ENCODE measurements at regions not wholly inside any gene's neighbourhood (a gene's known extent, or its start where the extent isn't known, plus 50 kb on each side); places are given as distances from the start of the nearest gene placed in this dataset.
"Not testable (repeated sequence)": the region's sequence is repeated elsewhere in the genome, so short reads cannot be mapped to it uniquely, and the experiment has no call there.

DNA sequence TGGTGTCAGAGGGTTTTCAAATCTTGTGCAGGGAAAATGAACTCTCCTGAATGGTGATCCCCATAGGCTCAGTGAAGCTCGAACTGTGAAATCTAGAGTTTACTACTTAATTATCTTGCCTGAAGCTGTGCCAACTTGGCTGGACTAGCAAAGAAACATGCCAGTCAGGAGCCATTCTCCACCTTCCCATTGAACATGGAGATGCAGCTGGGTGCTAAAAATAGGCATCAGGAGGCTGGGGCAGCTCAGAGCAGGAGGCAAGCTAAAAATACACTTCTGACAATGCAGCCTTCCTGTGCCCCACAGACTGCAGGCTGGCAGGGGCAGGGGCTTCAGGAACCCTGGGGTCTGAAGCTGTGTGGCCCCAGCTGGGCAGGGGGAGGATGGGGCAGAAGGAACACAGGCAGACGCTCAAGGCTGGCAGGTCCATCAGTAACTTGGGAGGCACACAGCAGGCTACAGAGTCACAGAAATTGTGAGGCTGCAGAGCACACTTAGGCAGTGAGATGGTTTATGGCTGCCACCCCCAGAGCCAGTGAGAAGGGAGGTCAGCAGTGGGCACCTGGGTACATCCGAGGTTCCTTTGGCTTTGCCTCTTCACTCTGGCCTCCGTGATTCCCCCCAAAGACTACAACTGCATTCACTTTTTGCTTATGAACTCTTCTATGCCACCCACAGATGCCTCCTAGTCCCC lies 155.4 kb upstream of the KCND3 start:
- Histone ChIP-seq H3K4me3 (ENCODE audit: low read length) (no peak overlapping the region), H3K27ac (ENCODE audit: low read depth, low read length) (no peak overlapping the region), H3K27me3 (ENCODE audit: insufficient read depth, low read length) (0 out of 2 replicates have a peak, but pooled peaks cover 2% of the 10 kb centered on the region), H3K4me1 (ENCODE audit: insufficient read depth, low read length) (no peaks in the 10 kb centered on the region), H3K9ac (ENCODE audit: low read depth, low read length) (no peak overlapping the region), H3K36me3 (ENCODE audit: insufficient read depth, low read length) (no peaks in the 10 kb centered on the region), H3K9me3 (ENCODE audit: insufficient read depth, low read depth, low read length) (peaks cover under 1% of the 10 kb centered on the region; the same call in 1 of the 2 replicates)
- 86% methylated on average over 4 of the region's 4 CpGs for WGBS

DNA sequence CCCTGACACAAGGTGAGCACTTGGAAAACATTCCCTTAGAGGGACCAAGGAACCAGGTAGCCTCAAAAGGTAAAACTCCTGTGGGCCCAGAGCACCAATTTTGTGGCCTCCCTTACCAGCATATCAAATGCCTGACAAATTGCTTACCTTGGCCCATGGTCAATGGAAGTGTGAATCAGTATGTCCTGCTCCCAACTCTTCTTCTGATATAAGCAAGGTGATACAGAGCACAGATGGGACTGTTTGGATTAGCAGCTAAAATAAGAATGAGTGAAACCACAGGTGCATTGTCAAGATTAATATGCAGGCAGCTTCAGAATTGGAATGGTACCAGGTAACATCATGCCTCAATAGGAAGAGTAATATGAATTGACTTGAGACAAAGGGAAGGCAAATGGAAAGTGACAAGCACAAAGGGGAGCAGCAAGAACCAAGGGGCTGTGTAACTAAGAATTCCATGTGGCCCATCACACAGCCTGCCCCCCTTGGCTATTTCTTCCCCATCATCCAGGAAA lies 156.8 kb upstream of the KCND3 start:
- no peaks in the 10 kb centered on the region for H3K36me3 ChIP-seq (ENCODE audit: insufficient read depth, low read length)
- H3K4me3 ChIP-seq (ENCODE audit: low read length), result no peak overlapping the region
- peaks cover 3% of the 10 kb centered on the region; the same call in 1 of the 2 replicates for H3K9me3 ChIP-seq (ENCODE audit: insufficient read depth, low read depth, low read length)
- H3K27me3 ChIP-seq (ENCODE audit: insufficient read depth, low read length), result 0 out of 2 replicates have a peak, but pooled peaks cover 2% of the 10 kb centered on the region
- H3K9ac ChIP-seq (ENCODE audit: low read depth, low read length), result no peak overlapping the region
- no peaks in the 10 kb centered on the region for H3K4me1 ChIP-seq (ENCODE audit: insufficient read depth, low read length)
- H3K27ac ChIP-seq (ENCODE audit: low read depth, low read length), result no peak overlapping the region

DNA sequence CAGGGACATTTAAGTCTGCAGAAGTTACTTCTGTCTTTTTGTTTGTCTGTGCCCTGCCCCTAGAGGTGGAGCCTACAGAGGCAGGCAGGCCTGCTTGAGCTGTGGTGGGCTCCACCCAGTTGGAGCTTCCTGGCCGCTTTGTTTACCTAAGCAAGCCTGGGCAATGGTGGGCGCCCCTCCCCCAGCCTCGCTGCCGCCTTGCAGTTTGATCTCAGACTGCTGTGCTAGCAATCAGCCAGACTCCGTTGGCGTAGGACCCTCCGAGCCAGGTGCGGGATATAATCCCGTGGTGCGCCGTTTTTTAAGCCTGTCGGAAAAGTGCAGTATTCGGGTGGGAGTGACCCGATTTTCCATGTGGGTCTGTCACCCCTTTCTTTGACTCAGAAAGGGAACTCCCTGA lies 170.7 kb upstream of the KCND3 start:
- WGBS, result 32% methylated on average over 14 of the region's 14 CpGs
- not testable (repeated sequence) for H3K36me3 ChIP-seq (ENCODE audit: insufficient read depth, low read length); H3K9ac ChIP-seq (ENCODE audit: low read depth, low read length); H3K4me3 ChIP-seq (ENCODE audit: low read length); H3K4me1 ChIP-seq (ENCODE audit: insufficient read depth, low read length); H3K27ac ChIP-seq (ENCODE audit: low read depth, low read length); H3K9me3 ChIP-seq (ENCODE audit: insufficient read depth, low read depth, low read length); H3K27me3 ChIP-seq (ENCODE audit: insufficient read depth, low read length)

DNA sequence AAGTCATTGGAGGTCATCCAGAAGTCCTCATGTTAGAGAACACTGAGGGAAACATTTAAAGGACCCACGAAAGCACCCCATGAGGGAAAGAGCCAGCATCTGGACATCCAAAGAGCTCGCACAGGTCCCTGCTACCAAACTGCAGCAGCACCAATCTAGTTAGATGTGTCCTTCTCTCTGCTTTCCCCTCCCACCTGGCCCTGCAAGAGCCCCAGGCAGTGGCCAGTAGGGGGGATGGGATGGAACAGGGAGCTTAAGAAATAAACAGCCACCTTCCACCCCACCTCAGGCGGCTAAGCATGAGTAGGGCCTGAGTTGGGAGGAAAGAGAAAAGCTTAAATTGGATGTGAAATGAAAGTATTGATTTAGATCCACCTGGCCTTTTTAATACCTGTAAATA lies 175.9 kb upstream of the KCND3 start:
- no peak overlapping the region for H3K4me3 ChIP-seq (ENCODE audit: low read length)
- no peak overlapping the region for H3K27ac ChIP-seq (ENCODE audit: low read depth, low read length)
- no peaks in the 10 kb centered on the region for H3K27me3 ChIP-seq (ENCODE audit: insufficient read depth, low read length)
- no peaks in the 10 kb centered on the region for H3K36me3 ChIP-seq (ENCODE audit: insufficient read depth, low read length)
- 97% methylated on average over 2 of the region's 3 CpGs for WGBS
- H3K4me1 ChIP-seq (ENCODE audit: insufficient read depth, low read length), result 0 out of 2 replicates have a peak, but pooled peaks cover 6% of the 10 kb centered on the region
- no peaks in the 10 kb centered on the region for H3K9me3 ChIP-seq (ENCODE audit: insufficient read depth, low read depth, low read length)
- no peak overlapping the region for H3K9ac ChIP-seq (ENCODE audit: low read depth, low read length)

DNA sequence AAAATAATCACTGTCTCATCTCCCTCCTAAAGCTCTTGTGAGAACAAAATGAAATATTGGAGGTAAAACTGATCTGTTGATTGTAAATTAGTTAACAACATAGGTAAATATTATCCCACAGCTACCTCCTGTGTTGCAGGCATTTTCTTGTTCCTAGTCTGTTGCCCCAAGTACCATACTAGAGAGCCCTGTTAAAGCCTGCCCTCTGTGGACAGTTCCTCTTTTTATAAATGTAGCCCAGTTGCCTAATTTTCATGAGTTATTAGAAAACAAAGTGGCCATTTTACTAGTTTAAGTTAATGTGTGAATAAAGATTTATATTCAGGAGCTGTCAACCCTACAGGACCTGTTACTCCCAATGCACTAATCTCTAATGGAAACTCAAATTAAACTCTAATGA lies 180.0 kb upstream of the KCND3 start:
- Histone ChIP-seq H3K9me3 (ENCODE audit: insufficient read depth, low read depth, low read length) (no peaks in the 10 kb centered on the region), H3K27me3 (ENCODE audit: insufficient read depth, low read length) (no peaks in the 10 kb centered on the region), H3K9ac (ENCODE audit: low read depth, low read length) (no peak overlapping the region), H3K4me1 (ENCODE audit: insufficient read depth, low read length) (0 out of 2 replicates have a peak, but pooled peaks cover 3% of the 10 kb centered on the region), H3K4me3 (ENCODE audit: low read length) (no peak overlapping the region), H3K36me3 (ENCODE audit: insufficient read depth, low read length) (no peaks in the 10 kb centered on the region), H3K27ac (ENCODE audit: low read depth, low read length) (no peak overlapping the region)

DNA sequence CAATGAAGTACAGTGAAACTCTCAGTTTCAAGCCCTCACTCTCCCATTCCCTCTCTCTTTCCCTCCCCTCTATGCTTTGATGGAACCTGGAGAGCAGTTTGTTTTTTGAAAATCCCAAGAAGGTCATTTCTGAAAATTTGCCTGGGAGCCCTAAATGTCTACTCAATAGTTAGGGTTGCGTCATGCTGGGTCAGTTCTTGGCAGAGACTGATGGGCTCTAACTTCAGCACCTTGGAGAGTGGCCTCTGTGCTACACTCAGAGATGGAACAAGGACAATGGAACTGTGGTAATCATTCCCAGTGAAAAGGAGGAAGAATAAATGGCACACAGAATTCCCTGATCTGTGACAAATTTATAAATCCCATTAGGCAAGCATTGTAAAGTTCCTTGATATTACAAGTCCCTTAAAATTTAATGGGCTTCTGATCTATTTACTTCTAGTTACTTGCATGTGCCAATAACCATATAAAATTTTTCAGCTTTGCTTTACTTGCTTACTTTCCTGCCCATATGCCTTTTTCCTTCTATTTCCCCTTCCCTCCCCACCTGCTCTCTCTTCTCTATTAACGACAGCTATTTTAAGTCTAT lies 182.9 kb upstream of the KCND3 start:
- Histone ChIP-seq H3K9ac (ENCODE audit: low read depth, low read length) (no peak overlapping the region), H3K9me3 (ENCODE audit: insufficient read depth, low read depth, low read length) (no peaks in the 10 kb centered on the region), H3K4me1 (ENCODE audit: insufficient read depth, low read length) (no peaks in the 10 kb centered on the region), H3K4me3 (ENCODE audit: low read length) (no peak overlapping the region), H3K27me3 (ENCODE audit: insufficient read depth, low read length) (no peaks in the 10 kb centered on the region), H3K36me3 (ENCODE audit: insufficient read depth, low read length) (no peaks in the 10 kb centered on the region), H3K27ac (ENCODE audit: low read depth, low read length) (no peak overlapping the region)
- 18% methylated on average over 2 of the region's 2 CpGs for WGBS

DNA sequence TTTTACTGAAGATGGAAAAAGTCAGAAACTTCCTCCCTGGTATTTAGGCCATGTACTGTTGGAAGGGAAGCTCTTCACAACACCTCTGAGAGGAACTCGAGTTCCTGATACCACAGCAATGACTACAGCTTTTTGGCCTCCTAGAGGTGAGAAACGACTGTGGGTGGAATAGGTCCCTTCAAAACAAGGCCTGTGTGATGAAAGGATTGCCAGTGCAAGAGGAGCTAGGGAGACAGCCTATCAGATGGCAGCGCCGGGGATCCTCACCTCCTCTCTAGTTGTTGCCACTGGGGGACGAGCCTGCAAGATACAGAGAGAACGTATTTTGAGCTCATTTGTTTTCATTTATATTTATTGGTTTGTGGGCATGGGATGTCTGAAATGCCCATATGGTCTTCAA lies 187.8 kb upstream of the KCND3 start:
- H3K4me3 ChIP-seq (ENCODE audit: low read length), result no peak overlapping the region
- H3K9ac ChIP-seq (ENCODE audit: low read depth, low read length), result no peak overlapping the region
- no peaks in the 10 kb centered on the region for H3K9me3 ChIP-seq (ENCODE audit: insufficient read depth, low read depth, low read length)
- WGBS, result 87% methylated on average over 6 of the region's 6 CpGs
- no peak overlapping the region for H3K27ac ChIP-seq (ENCODE audit: low read depth, low read length)
- no peaks in the 10 kb centered on the region for H3K36me3 ChIP-seq (ENCODE audit: insufficient read depth, low read length)
- H3K27me3 ChIP-seq (ENCODE audit: insufficient read depth, low read length), result no peaks in the 10 kb centered on the region
- no peaks in the 10 kb centered on the region for H3K4me1 ChIP-seq (ENCODE audit: insufficient read depth, low read length)

DNA sequence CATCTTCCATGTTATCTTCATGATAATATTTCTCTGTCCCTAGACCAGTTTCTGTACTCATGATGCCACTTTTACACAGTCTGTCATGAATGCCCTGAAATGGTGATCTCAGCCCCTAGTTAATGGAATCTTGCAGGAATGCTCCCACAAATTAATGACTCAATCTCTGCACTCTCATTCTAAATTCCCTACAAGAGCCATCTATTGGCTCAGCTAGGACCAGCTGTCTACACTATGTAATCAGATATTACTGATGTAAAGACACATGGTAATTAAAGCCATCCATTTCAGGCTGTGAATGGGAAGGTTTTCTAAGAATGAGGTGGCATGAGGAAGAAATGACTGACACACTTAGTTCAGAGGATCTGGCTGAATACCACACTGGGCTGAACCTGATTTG lies 199.1 kb upstream of the KCND3 start:
- no peaks in the 10 kb centered on the region for H3K36me3 ChIP-seq (ENCODE audit: insufficient read depth, low read length)
- no peaks in the 10 kb centered on the region for H3K4me1 ChIP-seq (ENCODE audit: insufficient read depth, low read length)
- no peak overlapping the region for H3K27ac ChIP-seq (ENCODE audit: low read depth, low read length)
- no peak overlapping the region for H3K9ac ChIP-seq (ENCODE audit: low read depth, low read length)
- no peak overlapping the region for H3K4me3 ChIP-seq (ENCODE audit: low read length)
- H3K9me3 ChIP-seq (ENCODE audit: insufficient read depth, low read depth, low read length), result no peaks in the 10 kb centered on the region
- no peaks in the 10 kb centered on the region; the same call in 1 of the 2 replicates for H3K27me3 ChIP-seq (ENCODE audit: insufficient read depth, low read length)

DNA sequence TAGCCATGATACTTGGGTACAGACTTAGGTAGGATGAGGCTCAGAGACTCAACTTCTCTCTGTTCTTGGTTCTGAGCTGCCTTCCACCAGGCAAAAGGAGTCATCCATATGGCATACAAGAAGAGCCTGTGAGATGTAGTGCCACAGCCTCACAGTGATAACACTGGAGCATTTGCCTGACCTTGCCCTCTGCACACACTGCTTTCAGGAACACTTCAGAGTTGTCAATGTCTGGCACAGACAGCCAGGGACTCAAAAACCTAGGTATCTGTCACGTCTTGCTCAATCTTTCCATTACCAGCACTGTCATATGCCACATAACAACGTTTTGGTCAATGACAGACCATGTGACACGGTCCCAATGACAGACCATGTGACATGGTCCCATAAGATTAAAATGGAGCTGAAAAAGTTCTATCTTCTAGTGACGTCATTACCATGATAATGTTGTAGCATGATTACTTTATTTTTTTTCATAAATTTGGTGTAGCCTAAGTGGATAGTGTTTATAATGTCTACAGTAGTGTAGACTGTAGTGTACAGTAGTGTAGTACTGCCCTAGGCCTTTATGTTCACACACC lies 199.9 kb upstream of the CTTNBP2NL start:
- no peaks in the 10 kb centered on the region for H3K27me3 ChIP-seq (ENCODE audit: insufficient read depth, low read length)
- no peak overlapping the region for H3K4me3 ChIP-seq (ENCODE audit: low read length)
- 73% methylated on average over 4 of the region's 4 CpGs for WGBS
- H3K9me3 ChIP-seq (ENCODE audit: insufficient read depth, low read depth, low read length), result no peaks in the 10 kb centered on the region
- no peak overlapping the region for H3K9ac ChIP-seq (ENCODE audit: low read depth, low read length)
- no peak overlapping the region for H3K27ac ChIP-seq (ENCODE audit: low read depth, low read length)
- H3K4me1 ChIP-seq (ENCODE audit: insufficient read depth, low read length), result no peaks in the 10 kb centered on the region
- H3K36me3 ChIP-seq (ENCODE audit: insufficient read depth, low read length), result no peaks in the 10 kb centered on the region

DNA sequence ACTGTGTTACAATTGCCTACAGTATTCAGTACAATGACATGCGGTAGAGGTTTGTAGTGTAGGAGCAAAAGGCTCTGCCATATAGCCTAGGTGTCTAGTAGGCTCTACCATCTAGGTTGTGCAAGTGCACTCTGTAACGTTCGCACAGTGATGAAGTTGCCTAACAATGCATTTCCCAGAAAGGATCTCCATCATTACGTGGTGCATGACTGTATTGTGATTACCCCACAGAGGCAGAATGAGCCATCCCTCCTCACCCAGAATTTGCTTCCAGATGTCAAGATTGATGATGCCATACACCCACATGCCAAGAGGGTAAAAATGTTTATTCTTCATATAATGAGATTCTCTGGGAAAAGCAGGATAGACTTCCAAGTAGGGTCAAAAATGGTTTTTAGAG lies 199.3 kb upstream of the CTTNBP2NL start:
- no peaks in the 10 kb centered on the region for H3K9me3 ChIP-seq (ENCODE audit: insufficient read depth, low read depth, low read length)
- no peak overlapping the region for H3K9ac ChIP-seq (ENCODE audit: low read depth, low read length)
- no peaks in the 10 kb centered on the region for H3K4me1 ChIP-seq (ENCODE audit: insufficient read depth, low read length)
- H3K4me3 ChIP-seq (ENCODE audit: low read length), result no peak overlapping the region
- H3K36me3 ChIP-seq (ENCODE audit: insufficient read depth, low read length), result no peaks in the 10 kb centered on the region
- no peak overlapping the region for H3K27ac ChIP-seq (ENCODE audit: low read depth, low read length)
- H3K27me3 ChIP-seq (ENCODE audit: insufficient read depth, low read length), result no peaks in the 10 kb centered on the region
- 94% methylated on average over 4 of the region's 4 CpGs for WGBS

DNA sequence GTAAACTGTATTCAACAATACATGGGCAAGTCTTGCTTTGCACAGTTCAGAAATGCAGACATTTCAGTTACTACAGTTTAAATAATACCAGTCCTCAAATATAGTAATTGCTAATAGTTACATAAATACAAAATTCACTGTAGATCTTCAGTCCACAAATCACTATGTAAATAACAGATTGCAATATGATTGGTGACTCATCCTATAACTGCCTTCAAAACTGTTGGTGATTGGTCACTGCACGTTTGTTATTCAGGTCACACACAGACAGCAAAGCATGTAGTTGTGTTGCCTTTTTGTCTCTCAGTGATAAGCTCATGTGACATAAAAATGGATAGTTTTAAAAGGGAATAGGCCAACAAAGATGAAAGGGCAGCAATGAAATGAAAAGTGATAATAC lies 186.5 kb upstream of the CTTNBP2NL start:
- peaks cover 8% of the 10 kb centered on the region for H3K9me3 ChIP-seq (ENCODE audit: insufficient read depth, low read depth, low read length)
- 79% methylated on average over 1 of the region's 1 CpG for WGBS
- H3K4me1 ChIP-seq (ENCODE audit: insufficient read depth, low read length), result no peaks in the 10 kb centered on the region
- H3K27me3 ChIP-seq (ENCODE audit: insufficient read depth, low read length), result no peaks in the 10 kb centered on the region
- H3K36me3 ChIP-seq (ENCODE audit: insufficient read depth, low read length), result no peaks in the 10 kb centered on the region
- H3K4me3 ChIP-seq (ENCODE audit: low read length), result no peak overlapping the region
- H3K27ac ChIP-seq (ENCODE audit: low read depth, low read length), result no peak overlapping the region
- H3K9ac ChIP-seq (ENCODE audit: low read depth, low read length), result no peak overlapping the region
